ENCODE measurements at regions not wholly inside any gene's neighbourhood (a gene's known extent, or its start where the extent isn't known, plus 50 kb on each side); places are given as distances from the start of the nearest gene placed in this dataset.

GRCh38 chr6:55674672-55675071 lies 95.7 kb upstream of the HMGCLL1 start:
- POLR2A ChIA-PET: no interaction called here
- H3K27ac Mint-ChIP-seq: no peak overlapping the region

GRCh38 chr6:55670850-55671413 lies 91.9 kb upstream of the HMGCLL1 start:
- CTCF ChIA-PET: no interaction called here
- no peaks in the 10 kb centered on the region for H3K36me3 ChIP-seq (ENCODE audit: insufficient read depth, low read length)
- no peaks in the 10 kb centered on the region for H3K9me3 ChIP-seq (ENCODE audit: low read length)
- no peak overlapping the region for H3K27ac ChIP-seq (ENCODE audit: low read depth, low read length)
- no peaks in the 10 kb centered on the region for H3K4me1 ChIP-seq (ENCODE audit: insufficient read depth, low read length)
- Mint-ChIP-seq H3K27ac (no peak overlapping the region), H3K4me3 (peak overlapping the region in 1 of 7 donors; percentile 51), H3K27me3 (no peaks in the 10 kb centered on the region), H3K36me3 (no peaks in the 10 kb centered on the region), H3K9me3 (peaks cover 2 to 43% (median 4%) of the 10 kb centered on the region in 5 donors), H3K4me1 (no peaks in the 10 kb centered on the region)
- POLR2A ChIA-PET: no interaction called here
- no peaks in the 10 kb centered on the region for H3K27me3 ChIP-seq (ENCODE audit: insufficient read depth, low read length, poor library complexity, severe bottlenecking)
- H3K4me3 ChIP-seq (ENCODE audit: low read length): no peak overlapping the region
- DNase-seq: no peak

More at GRCh38 chr6:55674672-55675071, 95.7 kb upstream of the HMGCLL1 start:
- Mint-ChIP-seq H3K27me3 (no peaks in the 10 kb centered on the region), H3K36me3 (no peaks in the 10 kb centered on the region), H3K9me3 (peaks cover 4 to 28% (median 9%) of the 10 kb centered on the region in 5 donors), H3K4me1 (no peaks in the 10 kb centered on the region), H3K4me3 (no peak overlapping the region)
- no peak overlapping the region for H3K27ac ChIP-seq (ENCODE audit: low read depth, low read length)
- no peaks in the 10 kb centered on the region for H3K27me3 ChIP-seq (ENCODE audit: insufficient read depth, low read length, poor library complexity, severe bottlenecking)
- no peak overlapping the region for H3K4me3 ChIP-seq (ENCODE audit: low read length)
- H3K9me3 ChIP-seq (ENCODE audit: low read length): no peaks in the 10 kb centered on the region
- H3K36me3 ChIP-seq (ENCODE audit: insufficient read depth, low read length): no peaks in the 10 kb centered on the region
- DNase-seq: no peak
- CTCF ChIA-PET: no interaction called here
- H3K4me1 ChIP-seq (ENCODE audit: insufficient read depth, low read length): no peaks in the 10 kb centered on the region

- H3K36me3 ChIP-seq (ENCODE audit: insufficient read depth, low read length): no peaks in the 10 kb centered on the region
- H3K4me3 ChIP-seq (ENCODE audit: low read length): no peak overlapping the region
- Mint-ChIP-seq H3K27me3 (no peaks in the 10 kb centered on the region), H3K4me3 (no peak overlapping the region), H3K4me1 (no peaks in the 10 kb centered on the region), H3K36me3 (no peaks in the 10 kb centered on the region), H3K9me3 (peaks cover 0 to 51% (median 6%) of the 10 kb centered on the region in 5 donors), H3K27ac (no peak overlapping the region)
- CTCF ChIA-PET: no interaction called here
- H3K27ac ChIP-seq (ENCODE audit: low read depth, low read length): no peak overlapping the region
- POLR2A ChIA-PET: no interaction called here
- no peak for DNase-seq
- no peaks in the 10 kb centered on the region for H3K9me3 ChIP-seq (ENCODE audit: low read length)
- no peaks in the 10 kb centered on the region for H3K27me3 ChIP-seq (ENCODE audit: insufficient read depth, low read length, poor library complexity, severe bottlenecking)
- no peaks in the 10 kb centered on the region for H3K4me1 ChIP-seq (ENCODE audit: insufficient read depth, low read length)
These were observed 90.0 kb upstream of the HMGCLL1 start for GRCh38 chr6:55669028-55669427.

GRCh38 chr6:55668591-55668990 lies 89.6 kb upstream of the HMGCLL1 start:
- DNase-seq: no peak
- Histone ChIP-seq H3K4me1 (ENCODE audit: insufficient read depth, low read length) (no peaks in the 10 kb centered on the region), H3K4me3 (ENCODE audit: low read length) (no peak overlapping the region), H3K9me3 (ENCODE audit: low read length) (no peaks in the 10 kb centered on the region), H3K27ac (ENCODE audit: low read depth, low read length) (no peak overlapping the region), H3K27me3 (ENCODE audit: insufficient read depth, low read length, poor library complexity, severe bottlenecking) (no peaks in the 10 kb centered on the region), H3K36me3 (ENCODE audit: insufficient read depth, low read length) (no peaks in the 10 kb centered on the region)
- Mint-ChIP-seq H3K9me3 (peaks cover 3 to 55% (median 6%) of the 10 kb centered on the region in 5 donors), H3K27me3 (no peaks in the 10 kb centered on the region), H3K4me3 (no peak overlapping the region), H3K36me3 (no peaks in the 10 kb centered on the region), H3K27ac (no peak overlapping the region), H3K4me1 (no peaks in the 10 kb centered on the region)
- POLR2A ChIA-PET: no interaction called here
- CTCF ChIA-PET: no interaction called here

GRCh38 chr6:55667341-55667740 lies 88.3 kb upstream of the HMGCLL1 start:
- H3K36me3 Mint-ChIP-seq: no peaks in the 10 kb centered on the region
- H3K27ac Mint-ChIP-seq: no peak overlapping the region
- H3K36me3 ChIP-seq (ENCODE audit: insufficient read depth, low read length): no peaks in the 10 kb centered on the region
- H3K4me3 ChIP-seq (ENCODE audit: low read length): no peak overlapping the region
- H3K9me3 ChIP-seq (ENCODE audit: low read length): no peaks in the 10 kb centered on the region
- no peak overlapping the region for H3K27ac ChIP-seq (ENCODE audit: low read depth, low read length)
- no peaks in the 10 kb centered on the region for H3K27me3 Mint-ChIP-seq
- H3K9me3 Mint-ChIP-seq: peaks cover 6 to 65% (median 12%) of the 10 kb centered on the region in 5 donors
- H3K4me1 Mint-ChIP-seq: no peaks in the 10 kb centered on the region
- no peaks in the 10 kb centered on the region for H3K4me1 ChIP-seq (ENCODE audit: insufficient read depth, low read length)
- no peak overlapping the region for H3K4me3 Mint-ChIP-seq
- CTCF ChIA-PET: no interaction called here
- H3K27me3 ChIP-seq (ENCODE audit: insufficient read depth, low read length, poor library complexity, severe bottlenecking): no peaks in the 10 kb centered on the region
- DNase-seq: no peak
- POLR2A ChIA-PET: no interaction called here

- Histone ChIP-seq H3K9me3 (ENCODE audit: low read length) (no peaks in the 10 kb centered on the region), H3K4me1 (ENCODE audit: insufficient read depth, low read length) (no peaks in the 10 kb centered on the region), H3K4me3 (ENCODE audit: low read length) (no peak overlapping the region), H3K36me3 (ENCODE audit: insufficient read depth, low read length) (no peaks in the 10 kb centered on the region), H3K27ac (ENCODE audit: low read depth, low read length) (no peak overlapping the region), H3K27me3 (ENCODE audit: insufficient read depth, low read length, poor library complexity, severe bottlenecking) (no peaks in the 10 kb centered on the region)
- no peak overlapping the region for H3K27ac Mint-ChIP-seq
- no peaks in the 10 kb centered on the region for H3K27me3 Mint-ChIP-seq
- H3K9me3 Mint-ChIP-seq: peaks cover 6 to 65% (median 13%) of the 10 kb centered on the region in 5 donors
- CTCF ChIA-PET: no interaction called here
- H3K4me1 Mint-ChIP-seq: no peaks in the 10 kb centered on the region
- POLR2A ChIA-PET: no interaction called here
- H3K4me3 Mint-ChIP-seq: no peak overlapping the region
- no peaks in the 10 kb centered on the region for H3K36me3 Mint-ChIP-seq
- DNase-seq: no peak
These were observed 87.7 kb upstream of the HMGCLL1 start for GRCh38 chr6:55666606-55667225.

- H3K4me1 Mint-ChIP-seq: no peaks in the 10 kb centered on the region
- H3K4me1 ChIP-seq (ENCODE audit: insufficient read depth, low read length): no peaks in the 10 kb centered on the region
- H3K9me3 Mint-ChIP-seq: peaks cover 9 to 65% (median 13%) of the 10 kb centered on the region in 5 donors
- no peak overlapping the region for H3K4me3 ChIP-seq (ENCODE audit: low read length)
- no peak for DNase-seq
- no peaks in the 10 kb centered on the region for H3K36me3 Mint-ChIP-seq
- no peaks in the 10 kb centered on the region for H3K27me3 ChIP-seq (ENCODE audit: insufficient read depth, low read length, poor library complexity, severe bottlenecking)
- H3K9me3 ChIP-seq (ENCODE audit: low read length): no peaks in the 10 kb centered on the region
- no peak overlapping the region for H3K4me3 Mint-ChIP-seq
- H3K27ac Mint-ChIP-seq: no peak overlapping the region
- ChIA-PET CTCF (no interaction called here), POLR2A (no interaction called here)
- no peaks in the 10 kb centered on the region for H3K36me3 ChIP-seq (ENCODE audit: insufficient read depth, low read length)
- H3K27ac ChIP-seq (ENCODE audit: low read depth, low read length): no peak overlapping the region
- no peaks in the 10 kb centered on the region for H3K27me3 Mint-ChIP-seq
These were observed 87.0 kb upstream of the HMGCLL1 start for GRCh38 chr6:55666037-55666436.

GRCh38 chr6:55664591-55665587 lies 85.9 kb upstream of the HMGCLL1 start:
- Mint-ChIP-seq H3K9me3 (peaks cover 9 to 64% (median 13%) of the 10 kb centered on the region in 5 donors), H3K4me1 (no peaks in the 10 kb centered on the region), H3K27ac (no peak overlapping the region), H3K27me3 (no peaks in the 10 kb centered on the region), H3K36me3 (no peaks in the 10 kb centered on the region), H3K4me3 (no peak overlapping the region)
- Histone ChIP-seq H3K36me3 (ENCODE audit: insufficient read depth, low read length) (no peaks in the 10 kb centered on the region), H3K27me3 (ENCODE audit: insufficient read depth, low read length, poor library complexity, severe bottlenecking) (no peaks in the 10 kb centered on the region), H3K27ac (ENCODE audit: low read depth, low read length) (no peak overlapping the region), H3K9me3 (ENCODE audit: low read length) (no peaks in the 10 kb centered on the region), H3K4me3 (ENCODE audit: low read length) (no peak overlapping the region), H3K4me1 (ENCODE audit: insufficient read depth, low read length) (no peaks in the 10 kb centered on the region)
- DNase-seq: no peak
- POLR2A ChIA-PET: no interaction called here
- CTCF ChIA-PET: no interaction called here

Measured in CD8-positive, alpha-beta memory T cell (primary cell).